ENCODE measurements at regions not wholly inside any gene's neighbourhood (a gene's known extent, or its start where the extent isn't known, plus 50 kb on each side); places are given as distances from the start of the nearest gene placed in this dataset.

DNA sequence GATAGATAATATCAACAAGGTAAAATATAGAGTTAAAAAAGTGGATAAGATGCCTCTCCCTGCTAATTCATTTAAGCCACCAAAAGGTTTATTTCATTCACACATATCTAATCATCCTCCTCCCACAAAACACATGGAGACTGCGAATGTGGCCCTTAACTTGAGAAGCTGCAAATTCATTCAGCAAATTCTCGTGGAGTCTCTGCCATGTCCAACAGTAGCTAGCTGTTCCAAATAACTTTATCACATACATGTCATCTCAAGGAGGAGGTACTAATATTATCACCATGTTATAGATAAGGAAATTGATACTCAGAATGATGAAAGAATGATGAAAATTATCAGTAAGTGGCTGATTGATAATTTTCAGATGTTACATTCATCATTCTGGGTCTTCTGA lies 950.2 kb downstream of the CDH11 start:
- no peak for DNase-seq (ENCODE audit: low read depth in 2 of 2)

DNA sequence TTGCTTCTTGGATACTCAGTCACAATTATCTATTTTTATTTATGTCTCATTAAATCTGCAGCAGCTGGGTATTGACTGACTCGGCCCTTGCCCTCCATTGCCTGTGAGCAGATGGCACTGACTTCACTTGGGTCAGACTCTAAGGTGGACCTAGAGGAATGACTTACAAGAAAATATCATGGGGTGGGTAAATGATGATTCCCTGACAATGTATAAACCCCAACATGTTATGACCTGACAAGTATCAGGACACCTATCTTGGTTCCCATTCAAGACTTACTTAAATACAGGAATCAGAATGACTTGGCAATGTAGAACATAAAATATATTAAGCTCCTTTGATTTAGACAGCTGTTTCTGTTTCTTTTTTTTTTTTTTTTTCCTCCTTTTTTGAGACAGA lies 953.5 kb downstream of the CDH11 start:
- DNase-seq (ENCODE audit: low read depth in 2 of 2), result no peak

DNA sequence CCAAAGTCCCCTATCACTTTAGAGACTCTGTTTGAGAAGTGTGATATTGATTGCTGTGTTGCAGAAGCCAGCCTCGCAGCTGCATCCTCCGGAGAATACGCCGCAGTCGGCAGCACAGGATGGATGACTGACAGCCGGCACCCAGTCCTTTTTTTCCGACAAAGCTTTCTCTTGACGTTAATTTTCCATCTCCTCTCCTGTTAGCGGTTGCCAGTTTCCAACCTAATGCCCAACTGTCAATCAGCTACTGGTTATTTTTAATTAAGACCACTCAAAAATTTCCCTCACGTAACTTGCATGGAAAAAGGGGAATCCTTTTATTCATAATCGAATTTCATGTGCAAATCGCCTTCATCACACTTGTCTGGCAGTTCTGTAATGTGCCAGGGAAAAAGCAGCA lies 953.9 kb downstream of the CDH11 start:
- DNase-seq (ENCODE audit: low read depth in 2 of 2), result no peak

DNA sequence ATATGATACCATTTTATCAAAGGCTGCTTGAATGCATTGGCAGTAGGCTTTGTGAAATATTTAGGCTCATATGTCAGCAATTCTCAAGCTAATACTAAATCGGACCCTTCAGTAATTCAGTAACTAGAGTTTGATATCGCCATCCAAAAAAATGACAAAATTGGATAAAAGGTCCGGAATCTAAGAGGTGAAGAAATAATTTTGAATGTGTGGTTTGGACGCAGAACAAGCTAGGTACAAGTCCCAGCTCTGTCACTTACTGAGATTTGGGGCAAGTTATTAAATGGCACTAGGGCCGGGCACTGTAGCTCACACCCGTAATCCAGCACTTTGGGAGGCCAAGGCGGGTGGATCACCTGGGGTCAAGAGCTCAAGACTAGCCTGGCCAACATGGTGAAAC lies 956.5 kb downstream of the CDH11 start:
- no peak for DNase-seq (ENCODE audit: low read depth in 2 of 2)

DNA sequence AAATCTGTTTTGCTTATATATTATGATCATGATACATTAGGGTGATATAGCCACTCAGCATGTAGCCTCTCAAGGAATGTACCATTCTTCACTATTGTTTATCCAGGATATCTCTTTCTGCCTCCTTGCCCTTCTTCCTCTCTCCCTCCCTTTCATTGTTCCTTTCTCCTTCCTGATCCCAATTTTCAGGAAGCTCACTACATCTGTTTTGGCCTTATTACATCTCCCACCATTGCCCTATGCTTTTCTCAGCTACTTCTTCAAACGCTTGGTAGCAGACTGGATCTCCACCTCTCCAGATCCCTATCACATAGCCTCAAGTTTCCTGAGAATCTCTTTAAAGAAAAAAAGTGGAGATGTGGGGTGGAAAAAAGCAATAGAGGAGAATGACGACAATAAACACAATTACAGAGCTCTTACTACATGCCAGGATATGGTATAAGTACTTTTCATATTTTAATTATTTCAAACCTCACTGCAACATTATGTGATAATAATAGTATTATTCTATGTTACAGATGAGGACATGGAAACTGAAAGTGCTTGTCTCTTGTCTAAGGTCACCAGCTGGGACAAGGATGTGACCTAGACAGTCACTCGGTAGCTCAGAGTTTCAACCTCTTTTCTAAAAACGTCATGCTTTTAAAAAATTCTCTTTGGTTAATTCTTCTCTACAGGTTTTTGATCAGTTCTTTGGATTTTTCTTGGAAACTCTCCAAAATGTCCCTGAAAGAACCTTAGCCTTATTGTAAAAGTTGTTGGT lies 959.1 kb downstream of the CDH11 start:
- DNase-seq (ENCODE audit: low read depth in 2 of 2), result no peak

GRCh38 chr16:64159976-64160375 lies 961.9 kb downstream of the CDH11 start:
- DNase-seq (ENCODE audit: low read depth in 2 of 2), result no peak

DNA sequence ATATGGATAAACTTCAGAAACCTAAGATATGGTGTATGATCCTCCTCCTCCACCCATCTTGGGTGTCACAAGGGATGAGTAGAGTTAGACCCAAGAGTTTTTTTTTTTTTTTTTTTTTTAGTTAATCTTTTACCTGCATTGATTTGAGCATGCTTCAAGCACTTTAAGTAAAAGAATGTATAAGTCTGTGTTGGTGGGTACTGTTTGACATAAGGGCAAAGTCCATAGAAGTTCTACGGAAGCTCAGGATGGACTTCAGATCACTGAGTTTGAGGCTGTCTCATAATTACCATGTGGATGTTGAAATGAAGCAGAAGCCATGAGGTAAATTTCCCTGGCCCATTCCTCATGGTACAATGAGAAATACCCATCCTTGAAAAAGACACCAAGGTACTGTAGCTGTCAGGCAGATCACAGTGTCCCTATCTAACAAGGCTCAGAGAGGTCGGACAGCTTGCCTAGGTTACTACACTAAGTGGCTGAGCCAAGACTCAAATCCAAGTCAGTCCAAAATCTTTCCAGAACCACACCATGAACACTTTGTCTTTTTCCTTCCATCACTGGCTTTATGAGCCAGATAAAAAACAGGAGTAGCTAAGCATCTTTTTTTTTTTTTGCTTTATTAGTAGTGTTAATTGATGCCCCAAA lies 962.8 kb downstream of the CDH11 start:
- no peak for DNase-seq (ENCODE audit: low read depth in 2 of 2)

GRCh38 chr16:64153718-64154117 lies 968.1 kb downstream of the CDH11 start:
- DNase-seq (ENCODE audit: low read depth in 2 of 2), result no peak

GRCh38 chr16:64151990-64152767 lies 969.7 kb downstream of the CDH11 start:
- no peak for DNase-seq (ENCODE audit: low read depth in 2 of 2)

- no peak for DNase-seq (ENCODE audit: low read depth in 2 of 2)
Observed at GRCh38 chr16:64150193-64150592, 971.7 kb downstream of the CDH11 start.

- DNase-seq (ENCODE audit: low read depth in 2 of 2), result no peak
Observed at GRCh38 chr16:64149756-64150155, 972.1 kb downstream of the CDH11 start.

- DNase-seq (ENCODE audit: low read depth in 2 of 2), result no peak
Observed at GRCh38 chr16:64148356-64148755, 973.5 kb downstream of the CDH11 start.

- no peak for DNase-seq (ENCODE audit: low read depth in 2 of 2)
Observed at GRCh38 chr16:64147941-64148340, 973.9 kb downstream of the CDH11 start.

- no peak for DNase-seq (ENCODE audit: low read depth in 2 of 2)
Observed at GRCh38 chr16:64144617-64145016, 977.2 kb downstream of the CDH11 start.

DNA sequence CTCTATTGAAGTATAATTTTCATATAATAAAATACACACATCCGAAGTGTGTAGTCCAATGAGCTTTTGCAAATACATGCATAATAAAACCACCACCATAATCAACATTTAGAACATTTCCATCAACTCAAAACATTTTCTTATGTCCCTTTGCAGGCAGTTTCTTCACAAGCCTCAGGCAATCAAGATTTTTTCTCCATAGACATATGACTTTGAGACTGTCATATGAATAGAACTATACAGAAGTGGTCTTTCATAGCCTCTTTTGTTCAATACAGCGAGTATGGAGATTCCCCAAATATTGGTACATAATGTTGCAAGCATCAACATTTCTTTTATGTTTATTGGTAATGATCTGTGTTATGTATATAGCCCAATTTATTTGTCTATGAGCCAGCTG lies 983.2 kb downstream of the CDH11 start:
- no peak for DNase-seq (ENCODE audit: low read depth in 2 of 2)

DNA sequence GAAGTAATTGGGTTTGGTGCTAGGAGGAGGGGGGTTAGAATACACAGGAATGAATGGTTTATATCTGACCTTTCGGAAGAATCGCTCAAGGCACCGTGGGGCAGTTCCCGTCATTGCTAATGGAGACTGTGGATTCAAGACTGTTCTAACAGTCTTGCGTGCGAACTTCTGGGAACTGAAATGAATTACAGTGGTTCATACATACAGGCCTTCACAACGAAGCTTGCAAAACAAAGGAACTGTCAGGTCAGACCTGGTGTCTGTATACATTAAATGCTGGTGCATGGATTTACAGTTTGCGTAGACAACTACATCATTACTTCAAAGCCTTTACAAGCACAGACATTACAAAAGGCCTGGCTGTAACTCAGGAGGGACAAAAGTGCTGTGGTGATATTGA lies 983.9 kb downstream of the CDH11 start:
- DNase-seq (ENCODE audit: low read depth in 2 of 2), result no peak

DNA sequence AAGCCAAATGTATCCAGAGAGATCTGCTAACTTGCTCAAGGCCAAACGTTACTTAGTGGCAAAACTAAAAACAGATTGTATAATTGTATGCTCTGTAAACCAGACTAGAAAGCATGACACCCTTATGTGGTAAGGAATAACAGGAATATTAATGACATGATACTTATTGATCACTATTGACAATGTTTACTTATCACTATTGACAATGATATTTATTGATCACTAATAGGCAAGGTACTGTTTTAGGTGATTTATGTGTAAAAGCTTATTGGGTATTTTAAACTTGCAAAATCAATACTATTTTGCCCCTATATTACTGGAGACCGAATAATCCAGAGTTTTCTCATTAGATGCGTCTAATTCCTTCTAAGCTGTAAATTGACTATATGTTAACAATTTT lies 985.1 kb downstream of the CDH11 start:
- no peak for DNase-seq (ENCODE audit: low read depth in 2 of 2)

- DNase-seq (ENCODE audit: low read depth in 2 of 2), result no peak
Observed at GRCh38 chr16:64136314-64136713, 985.5 kb downstream of the CDH11 start.

DNA sequence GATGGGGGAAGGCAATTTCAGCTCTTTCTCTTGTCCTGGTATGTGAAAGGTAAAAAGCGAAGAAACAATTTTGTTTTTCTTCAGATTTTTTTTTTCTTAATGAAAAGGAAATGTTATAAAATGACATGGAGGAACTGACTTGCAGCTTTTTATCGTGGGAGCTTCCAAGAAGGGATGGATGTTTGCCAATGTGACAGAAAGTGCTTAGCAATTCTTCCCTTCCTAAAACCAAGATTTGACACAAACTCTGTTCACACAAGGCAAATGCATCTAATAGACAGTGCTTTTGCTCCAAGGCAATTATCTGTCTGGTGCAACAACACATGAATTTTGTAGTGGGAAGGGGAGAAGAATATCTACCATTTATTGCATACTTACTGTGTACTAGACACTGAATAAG lies 988.5 kb downstream of the CDH11 start:
- DNase-seq (ENCODE audit: low read depth in 2 of 2), result no peak

DNA sequence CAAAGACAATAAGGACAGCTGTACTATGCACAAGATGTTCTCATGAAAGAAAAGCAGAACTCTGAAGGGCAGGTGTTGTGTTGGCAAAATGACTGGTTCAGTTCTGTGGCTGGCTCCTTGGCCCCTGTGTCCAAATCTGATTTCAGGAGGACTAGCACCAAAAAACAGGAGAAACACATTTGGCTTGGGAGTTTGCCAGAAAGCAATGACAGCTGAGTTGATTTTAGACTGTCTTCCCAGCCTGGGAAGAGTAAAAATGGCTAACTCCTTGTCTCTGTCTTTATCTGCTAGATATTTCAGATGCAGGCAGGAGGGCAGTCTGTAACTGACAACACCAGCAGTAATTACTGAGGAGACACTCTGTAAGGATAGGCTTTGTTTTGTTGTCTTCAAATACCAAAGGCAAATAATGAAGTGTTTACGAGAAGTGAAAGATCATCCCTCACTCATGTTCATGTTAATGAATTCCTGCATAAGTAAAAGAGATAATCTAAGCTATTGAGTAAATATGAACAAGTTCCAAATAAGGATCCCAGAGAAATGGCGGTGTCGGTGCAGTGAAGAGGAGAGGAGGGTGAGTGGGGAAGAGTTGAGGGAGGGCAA lies 989.0 kb downstream of the CDH11 start:
- no peak for DNase-seq (ENCODE audit: low read depth in 2 of 2)

GRCh38 chr16:64132190-64132589 lies 989.7 kb downstream of the CDH11 start:
- no peak for DNase-seq (ENCODE audit: low read depth in 2 of 2)

- DNase-seq (ENCODE audit: low read depth in 2 of 2), result no peak
Observed at GRCh38 chr16:64131423-64131822, 990.4 kb downstream of the CDH11 start.
